ENCODE measurements at regions not wholly inside any gene's neighbourhood (a gene's known extent, or its start where the extent isn't known, plus 50 kb on each side); places are given as distances from the start of the nearest gene placed in this dataset.

- no peak for DNase-seq
Observed at GRCh38 chr13:85278851-85279250, 520.4 kb downstream of the SLITRK6 start.

DNA sequence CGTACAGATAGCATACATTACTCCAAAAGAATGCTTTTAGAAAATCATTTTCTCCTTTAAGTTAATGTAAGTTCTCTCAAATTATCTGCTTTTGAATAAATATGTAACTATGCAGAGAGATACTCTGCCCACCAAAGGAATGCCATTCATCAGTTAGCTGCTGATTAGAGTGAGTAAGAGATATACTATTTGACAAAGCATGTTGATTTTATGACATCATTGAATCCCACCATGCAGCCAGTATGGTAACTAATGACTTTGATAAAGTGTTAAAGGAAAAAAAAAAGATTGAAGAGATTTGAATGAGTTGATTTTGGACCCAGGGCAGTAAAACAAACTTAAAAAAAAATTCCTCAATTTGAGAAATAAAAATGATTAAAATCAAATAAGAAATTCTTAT is 521.5 kb downstream of the SLITRK6 start:
- no peak for DNase-seq

DNA sequence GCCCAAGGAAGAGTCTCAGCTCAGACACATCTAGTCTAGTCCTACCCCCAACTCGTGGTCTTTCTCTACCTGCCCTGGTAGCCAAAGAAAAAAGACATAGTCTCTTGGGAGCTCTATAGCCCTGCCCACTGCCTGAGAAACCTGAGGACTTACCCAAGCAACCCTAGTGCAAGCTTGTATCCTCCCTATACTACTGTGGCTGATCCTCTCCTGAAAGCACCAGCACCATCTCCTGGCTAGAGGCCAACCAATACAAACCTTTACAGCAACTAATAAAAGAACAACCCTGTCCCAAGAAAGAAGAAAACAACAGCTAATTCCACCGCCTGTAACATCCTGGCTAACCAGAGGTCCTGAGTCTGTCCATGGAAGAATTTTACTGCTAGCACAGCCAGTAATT is 532.4 kb downstream of the SLITRK6 start:
- DNase-seq, result no peak

DNA sequence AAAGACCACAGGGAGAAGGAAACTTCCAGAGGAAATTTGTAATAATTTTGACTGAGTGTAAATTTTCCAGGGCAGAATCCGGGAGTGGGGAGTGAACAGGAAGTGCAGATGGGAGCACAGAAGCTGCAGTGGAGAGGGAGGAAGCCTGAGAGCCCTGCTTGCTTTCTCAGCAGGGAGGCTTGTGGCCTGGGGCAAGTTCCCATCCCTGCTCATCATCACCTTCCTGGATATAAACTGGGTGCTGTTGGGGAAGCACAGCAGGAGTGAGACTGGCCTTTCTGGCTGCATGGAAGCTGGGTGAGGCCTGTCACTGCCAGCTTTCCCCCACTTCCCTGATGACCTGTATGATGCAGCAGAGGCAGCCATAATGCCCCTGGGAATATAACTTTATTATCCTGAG is 532.9 kb downstream of the SLITRK6 start:
- no peak for DNase-seq

- DNase-seq, result no peak
Observed at GRCh38 chr13:85265296-85265695, 533.9 kb downstream of the SLITRK6 start.

- no peak for DNase-seq
Observed at GRCh38 chr13:85262499-85262898, 536.7 kb downstream of the SLITRK6 start.

DNA sequence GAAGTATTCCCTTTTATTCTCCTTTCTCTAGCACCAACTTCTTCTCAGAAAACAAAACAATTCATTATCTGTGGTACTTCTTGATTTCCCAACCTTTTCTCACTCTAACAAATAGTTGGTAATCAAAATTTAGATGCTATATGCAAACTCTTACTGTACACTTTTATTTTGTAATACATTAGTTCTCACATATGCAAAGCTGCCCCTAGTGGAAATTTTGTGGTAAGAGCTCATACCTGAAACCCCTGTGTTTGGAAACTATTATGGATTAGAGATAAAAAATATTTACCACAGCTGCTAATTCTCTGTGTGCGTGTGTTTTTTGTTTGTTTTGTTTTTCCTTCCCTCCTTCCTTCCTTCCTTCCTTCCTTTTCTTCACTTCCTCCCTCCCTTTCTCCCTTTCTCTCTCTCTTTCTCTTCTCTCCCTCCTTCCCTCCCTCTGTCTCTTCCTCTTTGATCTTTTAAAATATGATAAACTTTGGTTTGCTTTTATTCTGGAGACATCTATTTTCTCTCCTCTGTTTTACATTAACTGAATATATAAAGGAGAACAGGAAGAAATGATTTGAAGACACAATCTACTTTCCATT is 537.4 kb downstream of the SLITRK6 start:
- DNase-seq, result no peak

DNA sequence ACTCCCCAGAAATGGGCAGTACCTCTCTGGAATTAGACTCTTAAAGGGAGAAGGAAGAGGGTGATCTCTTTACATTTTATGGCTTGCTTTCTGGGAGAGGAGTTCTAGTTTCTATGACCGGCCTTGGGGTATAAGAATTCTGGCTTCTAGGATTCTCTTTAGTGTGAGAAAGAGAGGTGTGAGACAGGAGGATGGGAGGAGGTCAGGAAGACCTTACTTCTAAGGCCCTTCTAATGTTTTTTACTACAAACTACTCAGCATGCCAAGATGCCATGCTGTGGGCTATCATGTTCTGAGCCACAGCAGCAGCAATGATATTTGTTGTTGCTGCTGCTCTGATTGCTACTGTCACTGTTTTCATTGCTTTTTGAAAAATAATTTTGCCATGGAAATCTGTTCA is 538.3 kb downstream of the SLITRK6 start:
- DNase-seq, result no peak

- DNase-seq, result no peak
Observed at GRCh38 chr13:85255978-85256377, 543.2 kb downstream of the SLITRK6 start.

DNA sequence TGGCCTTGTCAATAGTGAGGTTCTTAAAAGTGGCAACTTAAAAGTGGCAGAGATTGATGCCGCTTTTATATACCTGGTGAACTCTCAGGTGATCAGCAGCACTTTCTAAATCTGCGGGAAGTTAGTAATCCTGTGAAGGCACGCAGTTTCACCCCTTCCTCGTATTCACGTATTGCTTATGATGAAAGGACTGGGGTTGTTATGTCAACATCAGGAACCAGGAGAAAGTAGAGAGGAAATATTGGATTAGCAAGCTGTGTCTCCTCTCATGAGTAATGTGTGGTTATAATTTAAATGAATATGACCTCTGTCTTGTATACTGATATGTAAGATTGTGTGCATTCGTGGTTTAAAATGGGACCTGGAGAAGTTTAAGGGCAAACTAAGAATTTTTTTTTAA is 544.6 kb downstream of the SLITRK6 start:
- DNase-seq, result no peak

DNA sequence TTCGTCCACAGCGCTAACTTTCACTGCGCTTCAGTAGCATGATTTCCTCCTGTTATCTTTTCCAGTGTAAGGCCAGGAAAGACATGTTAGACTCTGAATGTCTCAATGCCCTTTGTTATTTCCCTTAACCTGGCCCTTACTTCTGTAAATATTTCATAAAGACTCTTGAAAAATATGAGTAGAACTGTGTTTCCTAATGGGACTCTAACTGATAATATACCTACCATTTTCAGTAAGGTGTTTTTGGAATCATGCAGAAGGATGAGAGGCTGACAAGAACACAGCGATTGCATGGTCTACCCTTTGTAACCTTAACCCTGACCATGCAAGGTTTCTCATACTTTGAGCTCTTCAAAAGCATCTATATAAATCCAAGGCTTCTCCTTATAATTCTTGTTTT is 550.1 kb downstream of the SLITRK6 start:
- DNase-seq, result no peak

DNA sequence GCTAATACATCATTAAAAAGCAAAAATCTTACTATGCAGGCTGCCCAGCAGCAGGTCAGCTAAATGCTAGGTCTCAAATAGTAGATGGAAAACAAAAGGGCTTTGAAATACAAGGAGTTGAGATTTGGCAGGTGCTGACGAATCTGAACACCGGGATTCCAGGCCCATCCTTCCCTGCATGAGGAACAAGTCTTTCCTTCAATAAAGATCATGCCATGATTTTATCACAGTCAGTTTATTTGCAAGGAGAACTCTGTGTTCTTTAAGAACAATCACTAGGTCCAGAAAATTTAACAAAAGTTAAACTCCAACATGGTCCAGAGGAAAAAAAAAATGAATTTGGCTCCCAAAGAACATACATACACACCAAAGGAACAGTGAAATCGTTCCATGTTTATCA is 551.4 kb downstream of the SLITRK6 start:
- DNase-seq, result no peak

GRCh38 chr13:85243831-85244230 is 555.4 kb downstream of the SLITRK6 start:
- no peak for DNase-seq

DNA sequence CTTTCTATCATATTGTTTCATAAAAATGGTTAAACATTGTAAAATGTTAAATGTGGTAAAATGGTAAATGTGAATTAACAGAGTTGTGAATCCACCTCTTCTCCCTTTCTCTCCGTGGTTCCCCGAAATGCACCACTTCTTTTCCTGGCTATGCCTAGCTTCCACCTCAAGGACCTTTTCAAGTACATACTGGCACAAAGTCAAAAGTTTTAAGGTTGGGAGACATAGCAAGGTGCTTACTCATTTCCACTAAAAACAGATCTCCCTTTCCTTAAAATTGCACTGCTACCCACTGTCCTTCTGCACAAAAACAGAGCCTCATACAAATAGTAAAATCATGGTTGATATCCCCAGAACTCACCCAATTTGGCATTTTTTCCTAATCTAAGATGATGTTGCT is 558.2 kb downstream of the SLITRK6 start:
- no peak for DNase-seq

DNA sequence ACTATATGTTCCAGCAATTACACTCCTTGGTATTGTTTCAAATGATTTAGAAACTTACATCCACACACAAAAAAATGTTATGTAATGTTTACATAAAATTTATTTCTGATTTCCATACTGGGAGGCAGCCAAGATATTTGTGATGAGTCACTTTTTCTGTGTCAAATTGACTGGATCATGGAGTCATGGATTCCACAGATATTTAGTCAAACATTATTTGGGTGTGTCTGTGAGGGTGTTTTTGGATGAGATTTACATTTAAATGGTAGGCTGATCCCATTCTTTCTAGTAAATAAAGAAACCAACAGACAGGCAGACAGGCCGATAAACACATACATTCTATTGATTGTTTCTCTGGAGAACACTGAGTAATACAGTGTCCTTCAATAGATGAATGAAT is 562.8 kb downstream of the SLITRK6 start:
- no peak for DNase-seq

GRCh38 chr13:85230691-85231093 is 568.5 kb downstream of the SLITRK6 start:
- no peak for DNase-seq

DNA sequence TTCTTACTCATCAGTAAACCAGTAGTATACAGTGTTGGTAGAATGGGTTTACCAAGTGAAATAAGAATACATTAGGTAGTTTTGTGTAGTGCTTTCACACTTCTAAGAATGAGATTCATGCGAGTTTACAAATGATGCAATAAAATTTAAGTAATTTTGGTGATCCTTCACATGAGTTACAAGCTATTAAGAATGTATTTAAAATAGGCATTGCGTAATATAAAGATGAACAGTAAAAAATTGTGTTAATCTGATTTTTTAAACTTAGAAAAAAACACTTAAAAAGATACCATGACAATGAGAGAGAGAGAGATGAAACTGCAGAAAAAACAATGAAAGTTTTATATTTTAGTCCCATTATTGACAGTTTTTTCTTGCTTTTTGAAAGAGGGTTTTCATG is 570.5 kb downstream of the SLITRK6 start:
- no peak for DNase-seq

DNA sequence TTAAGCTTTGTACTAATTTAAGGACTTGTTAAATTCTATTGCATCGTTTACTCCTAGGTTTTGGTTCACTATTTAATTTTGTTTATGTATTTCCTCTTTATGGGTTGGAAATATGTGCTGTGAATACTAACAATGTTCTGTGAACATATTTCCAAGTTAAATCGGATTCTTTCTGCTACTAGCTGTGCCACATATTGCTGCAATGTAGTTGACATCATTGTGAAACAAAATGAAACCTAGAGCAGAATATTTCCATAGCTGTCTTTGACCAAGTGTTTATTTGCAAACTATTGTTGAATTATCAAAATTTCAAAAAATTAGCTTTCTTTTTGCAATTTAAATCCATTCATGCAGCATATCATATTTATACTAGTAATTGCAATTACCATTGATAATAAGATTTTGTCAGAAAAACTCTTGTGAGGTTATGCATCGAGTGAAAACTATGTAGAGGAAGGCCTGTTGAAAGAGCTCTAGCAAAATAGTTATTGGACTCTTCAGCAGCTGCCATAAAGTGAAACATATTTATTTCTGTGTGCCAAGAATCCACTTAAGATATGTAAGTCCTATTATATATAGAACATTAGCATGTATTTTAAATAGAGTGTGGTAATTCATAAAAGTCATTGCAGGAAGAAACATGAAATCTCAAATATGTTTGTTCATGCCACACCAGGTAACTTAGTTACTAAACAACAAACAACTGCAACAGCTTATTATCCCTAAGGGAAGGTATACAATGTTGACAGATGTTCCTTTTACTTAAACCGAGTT is 575.1 kb downstream of the SLITRK6 start:
- DNase-seq, result no peak

DNA sequence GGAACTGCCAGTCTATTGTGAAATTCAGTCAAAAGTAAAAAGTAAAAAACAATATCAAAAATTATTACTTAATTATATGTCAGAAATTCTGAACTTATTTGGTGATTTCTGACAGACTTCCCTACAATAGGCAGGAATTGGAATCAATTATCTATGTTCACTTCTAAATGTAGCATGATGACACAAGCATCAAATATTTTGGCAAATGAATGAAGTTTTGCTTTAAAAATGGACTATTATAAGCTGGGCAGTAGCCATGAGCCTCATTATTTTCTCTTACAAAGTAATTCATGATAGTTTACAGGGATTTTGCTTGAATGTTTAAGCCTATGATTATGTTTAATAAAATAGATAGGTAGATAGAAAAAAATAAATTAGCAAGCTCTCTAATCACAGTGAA is 582.6 kb downstream of the SLITRK6 start:
- DNase-seq, result no peak

- no peak for DNase-seq
Observed at GRCh38 chr13:85212692-85213091, 586.5 kb downstream of the SLITRK6 start.

- no peak for DNase-seq
Observed at GRCh38 chr13:85204668-85205344, 594.4 kb downstream of the SLITRK6 start.

GRCh38 chr13:85197431-85197830 is 601.8 kb downstream of the SLITRK6 start:
- no peak for DNase-seq

GRCh38 chr13:85194482-85194881 is 604.7 kb downstream of the SLITRK6 start:
- DNase-seq, result no peak

DNA sequence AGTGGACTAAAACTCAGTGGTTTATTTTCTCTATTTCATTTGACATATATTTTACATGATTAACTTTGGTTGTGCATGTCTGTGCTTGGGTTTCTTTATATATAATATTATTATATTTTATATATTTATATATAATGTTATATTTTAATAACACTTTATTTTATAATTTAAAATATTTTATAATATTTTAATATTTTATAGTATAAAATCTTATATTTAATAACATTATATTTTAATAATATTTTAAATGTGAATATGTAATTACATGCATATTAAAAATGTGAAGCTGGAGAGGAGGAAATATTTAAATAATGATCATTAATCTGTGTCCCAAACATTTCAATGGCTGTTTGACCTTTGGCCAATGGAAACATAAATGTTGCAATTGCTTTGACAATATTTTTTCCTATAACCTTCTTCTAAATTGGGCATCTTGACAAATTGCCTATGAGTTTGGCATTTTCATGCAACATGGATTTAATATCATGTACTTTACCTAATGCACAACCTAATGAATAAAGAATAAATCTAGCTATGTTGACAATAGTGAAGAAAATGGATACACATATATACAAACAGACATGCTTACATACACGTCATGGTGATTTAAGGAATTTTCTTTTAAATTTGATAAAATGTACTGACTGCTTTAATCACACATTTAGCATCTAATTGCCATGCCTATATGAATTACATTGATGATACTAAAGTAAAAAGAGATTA is 607.1 kb downstream of the SLITRK6 start:
- no peak for DNase-seq

Data from NCI-H1694 (cell line).